ENCODE measurements at regions not wholly inside any gene's neighbourhood (a gene's known extent, or its start where the extent isn't known, plus 50 kb on each side); places are given as distances from the start of the nearest gene placed in this dataset.

GRCh38 chr14:80055226-80055625 is 156.1 kb downstream of the DIO2 start:
- no peaks in the 10 kb centered on the region for H3K27me3 Mint-ChIP-seq (ENCODE audit: unreplicated experiment)
- intact Hi-C loops (cut with micrococcal nuclease; ENCODE audit: unreplicated experiment): loop anchor here (5.0 to 10.0 kb wide), 4 partner anchors 302 to 1482 kb away; no protein-coding TSS in a partner anchor
- no peak for TF ChIP-seq CTCF (IDR thresholded peaks at IDR 0.05; ENCODE audit: unreplicated experiment)
- peaks cover 9% of the 10 kb centered on the region for H3K4me1 Mint-ChIP-seq (ENCODE audit: low read depth, unreplicated experiment)
- DNase-seq: no peak
- CTCF ChIA-PET: interaction anchor here (1.1 to 1.2 kb wide), 2 partner anchors 541 to 796 kb away, joined by 7 to 8 read pairs; no protein-coding TSS in a partner anchor
- BruUV-seq (replicated peaks): no TSS peak
- H3K4me3 Mint-ChIP-seq (ENCODE audit: low read depth, unreplicated experiment): no peak overlapping the region
- H3K27ac Mint-ChIP-seq (ENCODE audit: unreplicated experiment): no peak overlapping the region
- no peaks in the 10 kb centered on the region for H3K36me3 Mint-ChIP-seq (ENCODE audit: insufficient read depth, unreplicated experiment)
- no peaks in the 10 kb centered on the region for H3K9me3 Mint-ChIP-seq (ENCODE audit: low read depth, unreplicated experiment)

- intact Hi-C loops (cut with micrococcal nuclease; ENCODE audit: unreplicated experiment): loop anchor here (10.0 kb wide), 1 partner anchor 1111 kb away; no protein-coding TSS in a partner anchor
- CTCF ChIA-PET: interaction anchor here (0.5 kb wide), 1 partner anchor 244 kb away, joined by 3 read pairs; no protein-coding TSS in a partner anchor
Observed at GRCh38 chr14:80054020-80054419, 157.3 kb downstream of the DIO2 start.

GRCh38 chr14:80049055-80049454 is 162.2 kb downstream of the DIO2 start:
- Mint-ChIP-seq H3K4me3 (ENCODE audit: low read depth, unreplicated experiment) (no peak overlapping the region), H3K27ac (ENCODE audit: unreplicated experiment) (no peak overlapping the region), H3K36me3 (ENCODE audit: insufficient read depth, unreplicated experiment) (no peaks in the 10 kb centered on the region), H3K9me3 (ENCODE audit: low read depth, unreplicated experiment) (no peaks in the 10 kb centered on the region), H3K27me3 (ENCODE audit: unreplicated experiment) (no peaks in the 10 kb centered on the region), H3K4me1 (ENCODE audit: low read depth, unreplicated experiment) (no peaks in the 10 kb centered on the region)
- no TSS peak for BruUV-seq (replicated peaks)
- DNase-seq: no peak
- CTCF ChIA-PET: no interaction called here
- intact Hi-C loops (cut with micrococcal nuclease; ENCODE audit: unreplicated experiment): no loop called here
- no peak for TF ChIP-seq CTCF (IDR thresholded peaks at IDR 0.05; ENCODE audit: unreplicated experiment)

More at GRCh38 chr14:80054020-80054419, 157.3 kb downstream of the DIO2 start:
- H3K4me1 Mint-ChIP-seq (ENCODE audit: low read depth, unreplicated experiment): peaks cover 9% of the 10 kb centered on the region
- BruUV-seq (replicated peaks): no TSS peak
- DNase-seq: no peak
- H3K4me3 Mint-ChIP-seq (ENCODE audit: low read depth, unreplicated experiment): no peak overlapping the region
- H3K27me3 Mint-ChIP-seq (ENCODE audit: unreplicated experiment): no peaks in the 10 kb centered on the region
- H3K9me3 Mint-ChIP-seq (ENCODE audit: low read depth, unreplicated experiment): no peaks in the 10 kb centered on the region
- H3K36me3 Mint-ChIP-seq (ENCODE audit: insufficient read depth, unreplicated experiment): no peaks in the 10 kb centered on the region
- no peak overlapping the region for H3K27ac Mint-ChIP-seq (ENCODE audit: unreplicated experiment)
- TF ChIP-seq CTCF (IDR thresholded peaks at IDR 0.05; ENCODE audit: unreplicated experiment): no peak

GRCh38 chr14:80047761-80048160 is 163.5 kb downstream of the DIO2 start:
- CTCF ChIA-PET: no interaction called here
- DNase-seq: no peak
- Mint-ChIP-seq H3K9me3 (ENCODE audit: low read depth, unreplicated experiment) (no peaks in the 10 kb centered on the region), H3K27ac (ENCODE audit: unreplicated experiment) (no peak overlapping the region), H3K27me3 (ENCODE audit: unreplicated experiment) (no peaks in the 10 kb centered on the region), H3K36me3 (ENCODE audit: insufficient read depth, unreplicated experiment) (no peaks in the 10 kb centered on the region), H3K4me1 (ENCODE audit: low read depth, unreplicated experiment) (no peaks in the 10 kb centered on the region), H3K4me3 (ENCODE audit: low read depth, unreplicated experiment) (no peak overlapping the region)
- no TSS peak for BruUV-seq (replicated peaks)
- no peak for TF ChIP-seq CTCF (IDR thresholded peaks at IDR 0.05; ENCODE audit: unreplicated experiment)
- intact Hi-C loops (cut with micrococcal nuclease; ENCODE audit: unreplicated experiment): no loop called here

All from Calu3 (cell line).